Vagina (tissue), 2 donors: ENCODE measurements at regions not wholly inside any gene's neighbourhood (a gene's known extent, or its start where the extent isn't known, plus 50 kb on each side); places are given as distances from the start of the nearest gene placed in this dataset.

Source experiments
- POLR2A ChIP-seq, 2 donors: fragments of 450-650 bp; IDR thresholded peaks; one replicate each; pipeline ENCODE4 v1.6.1; 2017; ENCODE audit warnings: antibody characterized with exemption in 2 of 2, mild to moderate bottlenecking in 2 of 2, moderate library complexity in 2 of 2
- POLR2AphosphoS5 ChIP-seq, 2 donors: sonication (generic); formaldehyde crosslinking; IDR thresholded peaks; one replicate each; pipeline ENCODE4 v1.9.0; 2017; ENCODE audit warnings: antibody characterized with exemption in 2 of 2, mild to moderate bottlenecking in 2 of 2, low read depth in 1 of 2; ENCODE audit not compliant: insufficient read depth in 1 of 2
- TF ChIP-seq, protein P1 (sequence below), 3 experiments: fragments of 450-650 bp in 2 of 3; fragments of 200-600 bp in 1 of 3; sonication (generic) in 1 of 3; IDR thresholded peaks; one replicate each; pipeline ENCODE4 v1.5.1; 2017 to 2019; ENCODE audit warnings: antibody characterized with exemption in 3 of 3, mild to moderate bottlenecking in 2 of 3, moderate library complexity in 2 of 3

DNA sequence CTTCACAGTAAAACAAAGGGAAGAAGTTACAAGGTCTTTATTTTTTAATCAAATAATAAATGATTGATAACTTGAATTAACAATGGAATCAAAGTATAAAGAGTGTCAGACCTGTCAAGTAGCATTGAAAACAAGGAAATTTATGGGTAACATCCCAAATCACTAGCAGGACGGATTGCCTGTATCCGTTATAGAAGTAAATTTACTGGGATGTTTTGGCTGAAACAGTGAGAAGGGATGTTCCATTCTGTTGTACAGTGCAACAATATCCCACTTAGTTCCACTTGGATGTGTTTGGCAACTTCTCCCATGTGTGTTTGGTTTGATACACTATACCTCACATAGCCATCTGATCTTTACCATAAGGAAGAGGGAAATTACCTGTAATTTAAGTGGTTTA lies 421.0 kb upstream of the CHD1 start:
- TF ChIP-seq, protein P1, sequence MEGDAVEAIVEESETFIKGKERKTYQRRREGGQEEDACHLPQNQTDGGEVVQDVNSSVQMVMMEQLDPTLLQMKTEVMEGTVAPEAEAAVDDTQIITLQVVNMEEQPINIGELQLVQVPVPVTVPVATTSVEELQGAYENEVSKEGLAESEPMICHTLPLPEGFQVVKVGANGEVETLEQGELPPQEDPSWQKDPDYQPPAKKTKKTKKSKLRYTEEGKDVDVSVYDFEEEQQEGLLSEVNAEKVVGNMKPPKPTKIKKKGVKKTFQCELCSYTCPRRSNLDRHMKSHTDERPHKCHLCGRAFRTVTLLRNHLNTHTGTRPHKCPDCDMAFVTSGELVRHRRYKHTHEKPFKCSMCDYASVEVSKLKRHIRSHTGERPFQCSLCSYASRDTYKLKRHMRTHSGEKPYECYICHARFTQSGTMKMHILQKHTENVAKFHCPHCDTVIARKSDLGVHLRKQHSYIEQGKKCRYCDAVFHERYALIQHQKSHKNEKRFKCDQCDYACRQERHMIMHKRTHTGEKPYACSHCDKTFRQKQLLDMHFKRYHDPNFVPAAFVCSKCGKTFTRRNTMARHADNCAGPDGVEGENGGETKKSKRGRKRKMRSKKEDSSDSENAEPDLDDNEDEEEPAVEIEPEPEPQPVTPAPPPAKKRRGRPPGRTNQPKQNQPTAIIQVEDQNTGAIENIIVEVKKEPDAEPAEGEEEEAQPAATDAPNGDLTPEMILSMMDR (IDR thresholded peaks at IDR 0.05), result no peak
- TF ChIP-seq POLR2A (IDR thresholded peaks at IDR 0.05) (no peak), POLR2AphosphoS5 (IDR thresholded peaks at IDR 0.05; ENCODE audit: insufficient read depth in 1 of 2, low read depth in 1 of 2) (no peak)
